ENCODE measurements at regions not wholly inside any gene's neighbourhood (a gene's known extent, or its start where the extent isn't known, plus 50 kb on each side); places are given as distances from the start of the nearest gene placed in this dataset.

DNA sequence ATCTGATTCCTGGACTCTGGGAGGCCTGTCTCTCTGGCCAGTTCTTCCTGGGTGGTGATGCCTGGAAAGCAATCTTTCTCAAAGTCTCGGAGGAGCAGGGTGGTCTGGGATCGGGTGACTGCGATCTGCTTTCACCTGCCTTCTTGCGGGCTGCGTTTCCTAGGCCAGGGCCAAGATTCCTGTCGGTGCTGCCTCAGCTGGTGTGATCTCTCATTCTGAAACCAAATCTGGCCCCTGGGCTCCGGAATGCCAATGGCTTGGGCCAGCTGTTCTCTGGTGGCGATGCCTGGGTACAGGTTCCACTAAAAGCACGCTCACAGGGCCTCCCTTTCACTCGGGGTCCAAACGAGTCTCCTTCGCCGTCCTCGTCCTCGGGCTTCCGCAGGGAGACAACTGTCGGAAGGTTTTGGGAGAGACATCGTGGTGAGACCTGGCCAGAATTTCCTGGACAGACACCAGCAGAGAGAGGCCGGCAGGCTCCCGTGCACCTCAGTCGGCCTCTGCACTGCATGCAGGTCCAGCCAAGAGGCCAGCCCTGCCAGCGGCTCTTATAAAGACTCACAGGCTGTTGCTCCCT, 187.1 kb downstream of the ALG10 start:
- Histone ChIP-seq H3K27me3 (no peaks in the 10 kb centered on the region), H3K9me3 (peaks cover 0 to 24% (median 0%) of the 10 kb centered on the region in 4 donors), H3K36me3 (no peaks in the 10 kb centered on the region), H3K4me1 (no peaks in the 10 kb centered on the region), H3K27ac (no peak overlapping the region), H3K4me3 (no peak overlapping the region)
- TF ChIP-seq CTCF (IDR thresholded peaks at IDR 0.05) (no peak), POLR2A (IDR thresholded peaks at IDR 0.05) (no peak), EP300 (IDR thresholded peaks at IDR 0.05) (no peak), POLR2AphosphoS5 (IDR thresholded peaks at IDR 0.05) (no peak)
- no peak for DNase-seq
- intact Hi-C loops (cut with DNase I; ENCODE audit: low total_unique reads), result no loop called here
- 72 to 84% (median 77%) methylated on average over 22 of the region's 22 CpGs for WGBS, 5 donors

- intact Hi-C loops (cut with DNase I; ENCODE audit: low total_unique reads), result no loop called here
- TF ChIP-seq POLR2A (IDR thresholded peaks at IDR 0.05), result no peak
- TF ChIP-seq EP300 (IDR thresholded peaks at IDR 0.05), result no peak
- TF ChIP-seq CTCF (IDR thresholded peaks at IDR 0.05), result no peak
- TF ChIP-seq POLR2AphosphoS5 (IDR thresholded peaks at IDR 0.05), result no peak
- Histone ChIP-seq H3K36me3 (no peaks in the 10 kb centered on the region), H3K27me3 (no peaks in the 10 kb centered on the region), H3K27ac (no peak overlapping the region), H3K9me3 (peaks cover 0 to 24% (median 0%) of the 10 kb centered on the region in 4 donors), H3K4me1 (no peaks in the 10 kb centered on the region), H3K4me3 (no peak overlapping the region)
- no peak for DNase-seq
- 75 to 87% (median 80%) methylated on average over 14 of the region's 14 CpGs for WGBS, 5 donors
Observed at GRCh38 chr12:34210183-34210582, 187.9 kb downstream of the ALG10 start.

GRCh38 chr12:34210689-34211530, 188.6 kb downstream of the ALG10 start:
- no peak overlapping the region for H3K27ac ChIP-seq
- DNase-seq, result no peak
- H3K9me3 ChIP-seq, result peaks cover 0 to 24% (median 0%) of the 10 kb centered on the region in 4 donors
- H3K4me1 ChIP-seq, result no peaks in the 10 kb centered on the region
- no peaks in the 10 kb centered on the region for H3K36me3 ChIP-seq
- TF ChIP-seq POLR2A (IDR thresholded peaks at IDR 0.05) (no peak), POLR2AphosphoS5 (IDR thresholded peaks at IDR 0.05) (no peak), EP300 (IDR thresholded peaks at IDR 0.05) (no peak), CTCF (IDR thresholded peaks at IDR 0.05) (no peak)
- 83 to 90% (median 84%) methylated on average over 33 to 35 of the region's 35 CpGs for WGBS, 5 donors
- H3K4me3 ChIP-seq, result no peak overlapping the region
- intact Hi-C loops (cut with DNase I; ENCODE audit: low total_unique reads), result no loop called here
- no peaks in the 10 kb centered on the region for H3K27me3 ChIP-seq

GRCh38 chr12:34212651-34213050, 190.4 kb downstream of the ALG10 start:
- Histone ChIP-seq H3K27me3 (no peaks in the 10 kb centered on the region), H3K4me3 (no peak overlapping the region), H3K9me3 (peaks cover 0 to 24% (median 0%) of the 10 kb centered on the region in 4 donors), H3K4me1 (no peaks in the 10 kb centered on the region), H3K27ac (no peak overlapping the region), H3K36me3 (no peaks in the 10 kb centered on the region)
- DNase-seq, result no peak
- WGBS, 5 donors, result 78 to 84% (median 82%) methylated on average over 6 of the region's 6 CpGs
- intact Hi-C loops (cut with DNase I; ENCODE audit: low total_unique reads), result no loop called here
- TF ChIP-seq EP300 (IDR thresholded peaks at IDR 0.05) (no peak), POLR2AphosphoS5 (IDR thresholded peaks at IDR 0.05) (no peak), CTCF (IDR thresholded peaks at IDR 0.05) (no peak), POLR2A (IDR thresholded peaks at IDR 0.05) (no peak)

All from stomach (tissue), 8 donors.